Mesendoderm (in vitro differentiated cells): ENCODE measurements at regions not wholly inside any gene's neighbourhood (a gene's known extent, or its start where the extent isn't known, plus 50 kb on each side); places are given as distances from the start of the nearest gene placed in this dataset.

Source experiments
- DNase-seq: peaks from one replicate; pipeline ENCODE4 v3.0.0; 2013
- H2AK5ac ChIP-seq: 2 replicates; pipeline ENCODE4 v1.6.1; 2013; ENCODE audit warnings: low read length, inconsistent platforms
- H2BK120ac ChIP-seq: 2 replicates; pipeline ENCODE4 v1.6.1; 2013; ENCODE audit warnings: low read depth, mild to moderate bottlenecking, low read length, moderate library complexity, mixed read lengths
- H2BK15ac ChIP-seq: replicated peaks from 2 replicates; pipeline ENCODE4 v1.6.1; 2013; ENCODE audit warnings: low read depth, mild to moderate bottlenecking, moderate library complexity
- H2BK5ac ChIP-seq: 2 replicates; pipeline ENCODE4 v1.6.1; 2013; ENCODE audit warnings: low read length, inconsistent platforms
- H3K18ac ChIP-seq: 2 replicates; pipeline ENCODE4 v1.6.1; 2013; ENCODE audit warnings: mild to moderate bottlenecking, low read length, mixed read lengths
- H3K23ac ChIP-seq: one replicate; pipeline ENCODE4 v1.6.1; 2013; ENCODE audit warnings: low read length
- H3K27ac ChIP-seq: 2 replicates; pipeline ENCODE4 v1.5.1; 2013; ENCODE audit warnings: low read depth, mild to moderate bottlenecking, inconsistent platforms, low read length, moderate library complexity
- H3K27me3 ChIP-seq: 2 replicates; pipeline ENCODE4 v1.6.1; 2013; ENCODE audit warnings: low read length, control low read depth, mild to moderate bottlenecking, inconsistent platforms; ENCODE audit not compliant: insufficient read depth, poor library complexity
- H3K36me3 ChIP-seq: 2 replicates; pipeline ENCODE4 v1.6.1; 2013; ENCODE audit warnings: low read length, inconsistent platforms; ENCODE audit not compliant: control insufficient read depth, insufficient read depth
- H3K4ac ChIP-seq: one replicate; pipeline ENCODE4 v1.6.1; 2013; ENCODE audit warnings: low read depth, mild to moderate bottlenecking, low read length, moderate library complexity
- H3K4me1 ChIP-seq: 2 replicates; pipeline ENCODE4 v1.6.1; 2013; ENCODE audit warnings: low read depth, low read length, inconsistent platforms; ENCODE audit not compliant: control insufficient read depth
- H3K4me2 ChIP-seq: 2 replicates; pipeline ENCODE4 v1.6.1; 2013; ENCODE audit warnings: low read length
- H3K4me3 ChIP-seq: 2 replicates; pipeline ENCODE4 v1.5.1; 2013; ENCODE audit warnings: mild to moderate bottlenecking, low read length
- H3K56ac ChIP-seq: one replicate; pipeline ENCODE4 v1.6.1; 2013; ENCODE audit warnings: low read length
- H3K79me1 ChIP-seq: 2 replicates; pipeline ENCODE4 v1.6.1; 2013; ENCODE audit warnings: low read length, inconsistent platforms
- H3K79me2 ChIP-seq: 2 replicates; pipeline ENCODE4 v1.6.1; 2013; ENCODE audit warnings: mild to moderate bottlenecking, low read length; ENCODE audit not compliant: control insufficient read depth, insufficient read depth
- H3K9ac ChIP-seq: 2 replicates; pipeline ENCODE4 v1.6.1; 2013; ENCODE audit warnings: low read length, inconsistent platforms
- H4K5ac ChIP-seq: one replicate; pipeline ENCODE4 v1.6.1; 2013; ENCODE audit warnings: low read length
- H4K8ac ChIP-seq: one replicate; pipeline ENCODE4 v1.6.1; 2013; ENCODE audit warnings: low read depth, mild to moderate bottlenecking, control low read depth, low read length, moderate library complexity
- WGBS: extraction: QIAGEN DNeasy Blood & Tissue Kit; methylation state at CpG from one replicate; pipeline ENCODE4 v1.1.7; 2013; ENCODE audit warnings: low lambda C conversion rate, missing lambda C conversion rate; ENCODE audit not compliant: insufficient coverage; ENCODE audit errors: extremely low coverage; 5-methylcytosine and 5-hydroxymethylcytosine counted together

- no peak overlapping the region for H3K4me2 ChIP-seq
- no peaks in the 10 kb centered on the region for H3K79me2 ChIP-seq
- H2BK5ac ChIP-seq = no peak overlapping the region
- H2BK15ac ChIP-seq = no peak overlapping the region
- H3K23ac ChIP-seq = no peak overlapping the region
- no CpG with 5 or more reads among the region's 8 CpGs for WGBS
- H3K4me1 ChIP-seq = no peaks in the 10 kb centered on the region
- no peak overlapping the region for H3K18ac ChIP-seq
- H3K56ac ChIP-seq = no peak overlapping the region
- H2BK120ac ChIP-seq = no peak overlapping the region
- no peak overlapping the region for H4K5ac ChIP-seq
- H3K79me1 ChIP-seq = no peaks in the 10 kb centered on the region
- H3K36me3 ChIP-seq = no peaks in the 10 kb centered on the region
- no peak for DNase-seq
- no peak overlapping the region for H2AK5ac ChIP-seq
- H3K27ac ChIP-seq = no peak overlapping the region
- no peak overlapping the region for H4K8ac ChIP-seq
- no peak overlapping the region for H3K4ac ChIP-seq
- no peaks in the 10 kb centered on the region for H3K27me3 ChIP-seq
- no peak overlapping the region for H3K9ac ChIP-seq
- no peak overlapping the region for H3K4me3 ChIP-seq
Observed at GRCh38 chr4:1543561-1543960, 137.3 kb upstream of the NKX1-1 start.

GRCh38 chr4:1542516-1543320 is 136.5 kb upstream of the NKX1-1 start:
- H3K27me3 ChIP-seq = no peaks in the 10 kb centered on the region
- H3K79me1 ChIP-seq = no peaks in the 10 kb centered on the region
- no CpG with 5 or more reads among the region's 27 CpGs for WGBS
- no peak for DNase-seq
- H2BK120ac ChIP-seq = no peak overlapping the region
- no peak overlapping the region for H2AK5ac ChIP-seq
- H2BK15ac ChIP-seq = no peak overlapping the region
- H3K9ac ChIP-seq = no peak overlapping the region
- H2BK5ac ChIP-seq = no peak overlapping the region
- H4K8ac ChIP-seq = no peak overlapping the region
- H3K4me2 ChIP-seq = no peak overlapping the region
- H3K36me3 ChIP-seq = no peaks in the 10 kb centered on the region
- H3K4me1 ChIP-seq = no peaks in the 10 kb centered on the region
- H3K23ac ChIP-seq = no peak overlapping the region
- no peaks in the 10 kb centered on the region for H3K79me2 ChIP-seq
- no peak overlapping the region for H3K18ac ChIP-seq
- no peak overlapping the region for H3K56ac ChIP-seq
- H3K27ac ChIP-seq = no peak overlapping the region
- H3K4ac ChIP-seq = no peak overlapping the region
- H3K4me3 ChIP-seq = no peak overlapping the region
- H4K5ac ChIP-seq = no peak overlapping the region

- H3K36me3 ChIP-seq = no peaks in the 10 kb centered on the region
- no peaks in the 10 kb centered on the region for H3K79me2 ChIP-seq
- H3K27me3 ChIP-seq = no peaks in the 10 kb centered on the region
- DNase-seq = no peak
- H3K56ac ChIP-seq = no peak overlapping the region
- no peak overlapping the region for H3K4ac ChIP-seq
- no peaks in the 10 kb centered on the region for H3K4me1 ChIP-seq
- H4K8ac ChIP-seq = no peak overlapping the region
- H3K4me2 ChIP-seq = no peak overlapping the region
- no peak overlapping the region for H4K5ac ChIP-seq
- H3K79me1 ChIP-seq = no peaks in the 10 kb centered on the region
- H2BK5ac ChIP-seq = no peak overlapping the region
- H2BK15ac ChIP-seq = no peak overlapping the region
- no peak overlapping the region for H3K4me3 ChIP-seq
- no peak overlapping the region for H2BK120ac ChIP-seq
- no peak overlapping the region for H2AK5ac ChIP-seq
- H3K27ac ChIP-seq = no peak overlapping the region
- H3K23ac ChIP-seq = no peak overlapping the region
- WGBS = no CpG with 5 or more reads among the region's 10 CpGs
- no peak overlapping the region for H3K9ac ChIP-seq
- H3K18ac ChIP-seq = no peak overlapping the region
Observed at GRCh38 chr4:1542226-1542490, 135.9 kb upstream of the NKX1-1 start.

- Histone ChIP-seq H3K9ac (no peak overlapping the region), H3K4me1 (no peaks in the 10 kb centered on the region), H4K5ac (no peak overlapping the region), H2BK15ac (no peak overlapping the region), H3K23ac (no peak overlapping the region), H3K4ac (no peak overlapping the region), H3K36me3 (no peaks in the 10 kb centered on the region), H3K79me1 (no peaks in the 10 kb centered on the region), H2BK5ac (no peak overlapping the region), H3K27me3 (no peaks in the 10 kb centered on the region), H3K27ac (no peak overlapping the region), H2BK120ac (no peak overlapping the region), H3K18ac (no peak overlapping the region), H4K8ac (no peak overlapping the region), H3K4me2 (no peak overlapping the region), H3K79me2 (no peaks in the 10 kb centered on the region), H2AK5ac (no peak overlapping the region), H3K4me3 (no peak overlapping the region), H3K56ac (no peak overlapping the region)
- no CpG with 5 or more reads among the region's 30 CpGs for WGBS
- DNase-seq = no peak
Observed at GRCh38 chr4:1541449-1542225, 135.4 kb upstream of the NKX1-1 start.

- no peak overlapping the region for H4K5ac ChIP-seq
- no peak overlapping the region for H3K9ac ChIP-seq
- no peak overlapping the region for H3K4me3 ChIP-seq
- no peak overlapping the region for H4K8ac ChIP-seq
- no peak overlapping the region for H3K27ac ChIP-seq
- no peak overlapping the region for H3K4ac ChIP-seq
- H3K18ac ChIP-seq = no peak overlapping the region
- H2BK15ac ChIP-seq = no peak overlapping the region
- H3K79me1 ChIP-seq = no peaks in the 10 kb centered on the region
- H3K56ac ChIP-seq = no peak overlapping the region
- no peaks in the 10 kb centered on the region for H3K79me2 ChIP-seq
- no peak overlapping the region for H2AK5ac ChIP-seq
- no peaks in the 10 kb centered on the region for H3K4me1 ChIP-seq
- no CpG with 5 or more reads among the region's 33 CpGs for WGBS
- H3K36me3 ChIP-seq = no peaks in the 10 kb centered on the region
- H2BK5ac ChIP-seq = no peak overlapping the region
- no peak overlapping the region for H3K23ac ChIP-seq
- DNase-seq = no peak
- H3K27me3 ChIP-seq = no peaks in the 10 kb centered on the region
- H2BK120ac ChIP-seq = no peak overlapping the region
- H3K4me2 ChIP-seq = no peak overlapping the region
Observed at GRCh38 chr4:1540601-1541375, 134.5 kb upstream of the NKX1-1 start.
